Hematopoietic multipotent progenitor cell treated with erythropoietin and hydrocortisone succinate and interleukin-3 and kit ligand, for 6 days (in vitro differentiated cells): ENCODE measurements at regions not wholly inside any gene's neighbourhood (a gene's known extent, or its start where the extent isn't known, plus 50 kb on each side); places are given as distances from the start of the nearest gene placed in this dataset.
A peak's percentile ranks its signal among the peaks of the same experiment; 100 is the strongest.

ENCODE experiments used
- DNase-seq: peaks from one replicate; pipeline ENCODE4 v3.0.0-alpha.2; 2015

DNA sequence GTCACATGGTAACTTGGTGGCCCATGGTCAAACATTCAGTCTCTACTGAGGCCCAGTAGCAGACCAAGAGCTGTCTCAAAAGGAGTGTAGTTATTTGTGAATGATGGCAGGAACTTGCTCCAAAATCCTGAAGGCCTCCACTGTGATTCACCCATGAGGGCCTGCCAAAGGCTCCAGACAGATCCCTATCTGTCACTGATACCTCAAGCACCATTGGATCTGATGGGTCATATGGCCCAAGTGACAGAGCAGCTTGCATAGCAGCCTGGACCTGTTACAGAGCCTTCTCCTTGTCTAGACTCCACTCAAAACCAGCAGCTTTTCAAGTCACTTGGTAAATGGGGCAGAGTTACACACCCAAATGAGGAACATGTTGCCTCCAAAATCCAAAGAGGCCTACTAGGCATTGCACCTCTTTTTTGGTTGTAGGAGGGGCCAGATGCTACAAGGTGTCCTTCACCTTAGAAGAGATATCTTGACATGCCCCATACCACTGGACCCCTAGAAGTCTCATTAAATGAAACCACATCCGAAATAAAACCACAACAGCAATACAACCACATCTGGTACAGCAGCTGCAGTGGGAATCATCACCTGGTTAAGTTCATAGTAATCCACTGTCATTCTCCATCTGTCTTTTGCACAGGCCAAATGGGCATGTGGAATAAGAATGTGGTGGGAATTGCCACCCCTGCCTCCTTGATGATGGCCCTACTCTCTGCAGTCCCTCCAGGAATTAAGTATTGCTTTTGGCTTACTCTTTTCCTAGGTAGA is 150.4 kb upstream of the MAX start:
- no peak for DNase-seq

DNA sequence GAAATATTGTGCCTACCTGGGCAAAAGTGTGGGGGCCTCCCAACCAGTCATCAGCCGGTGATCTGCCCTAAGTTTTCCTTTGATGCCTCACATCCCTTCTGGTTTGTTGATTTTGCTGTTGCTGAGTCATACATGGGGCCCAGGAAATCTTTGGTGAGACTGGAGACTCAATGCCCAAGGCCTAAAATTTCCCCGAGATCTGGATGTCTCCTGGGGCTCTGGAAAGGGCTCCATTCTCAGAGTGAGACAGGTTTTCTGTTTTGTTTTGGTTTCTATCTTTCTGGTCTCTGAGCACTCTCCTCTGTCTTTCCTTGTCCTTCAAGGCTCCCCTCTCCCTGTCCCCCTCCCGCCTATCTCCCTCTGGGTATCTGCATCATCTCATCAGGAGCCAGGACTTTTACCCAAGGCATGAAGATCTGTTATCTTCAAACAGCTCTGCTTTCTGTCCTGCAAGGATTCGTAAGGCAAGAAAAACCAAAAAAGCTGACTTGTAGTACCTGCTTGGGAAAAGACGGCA is 152.8 kb upstream of the MAX start:
- no peak for DNase-seq

DNA sequence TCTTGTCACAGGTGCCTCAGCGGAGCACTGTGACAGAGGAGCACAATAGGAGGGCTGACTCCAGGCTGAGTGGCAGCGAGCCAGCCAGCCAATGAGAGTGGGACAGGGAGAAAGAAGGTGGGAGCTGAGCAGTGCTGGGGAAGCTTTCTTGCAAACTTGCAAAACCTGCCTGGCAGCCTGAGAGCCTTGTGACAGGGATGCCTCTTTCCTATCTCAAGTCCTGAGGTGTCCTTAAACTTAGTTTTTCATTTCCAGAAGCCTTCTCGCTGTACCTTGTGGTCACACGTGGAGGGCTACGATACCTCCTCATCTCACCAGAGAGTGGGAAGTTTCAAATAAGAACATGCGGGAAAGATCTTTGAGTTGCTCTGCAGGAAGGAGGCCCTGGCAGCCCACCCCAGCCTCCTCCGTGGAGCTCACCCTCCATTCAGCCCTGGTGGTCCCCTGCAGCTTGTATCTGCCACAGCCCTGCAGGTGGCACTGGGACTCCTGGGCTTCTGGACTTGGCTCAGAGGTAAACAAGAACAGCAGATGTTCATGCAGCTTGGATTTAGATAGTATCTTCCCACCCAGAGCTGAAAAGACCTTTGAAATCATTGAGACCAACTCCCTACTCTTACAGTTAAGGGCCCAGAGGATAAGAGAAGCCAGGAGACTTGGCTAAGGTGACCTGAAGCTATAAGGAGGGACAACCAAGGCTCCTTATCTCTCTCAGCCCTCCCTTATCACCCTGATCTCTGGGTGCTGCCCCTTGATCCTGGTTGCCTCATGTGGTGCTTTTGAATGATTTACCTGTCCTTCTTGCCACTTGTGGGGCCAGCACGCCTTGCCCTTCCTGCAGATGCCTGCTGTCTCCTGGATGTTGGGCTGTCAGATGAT is 153.5 kb upstream of the MAX start:
- DNase-seq, result no peak

DNA sequence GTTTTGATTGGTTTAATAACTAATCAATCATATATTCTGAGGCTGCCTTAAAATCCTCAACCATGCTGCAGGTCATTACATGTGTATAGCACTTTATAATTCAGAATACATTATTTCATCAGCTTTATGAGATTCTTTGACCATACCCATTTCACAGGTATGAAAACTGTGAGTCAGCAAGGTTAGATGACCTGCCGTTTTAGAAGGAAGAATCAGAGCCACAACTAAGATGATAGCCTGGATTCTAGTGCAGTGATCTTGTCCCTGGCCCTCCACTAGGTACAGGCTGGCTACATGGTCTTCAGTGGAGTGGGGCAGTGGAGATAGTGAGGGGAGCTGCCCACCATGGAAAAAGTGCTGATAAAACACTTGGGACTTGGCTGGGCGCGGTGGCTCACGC is 154.4 kb upstream of the MAX start:
- no peak for DNase-seq

DNA sequence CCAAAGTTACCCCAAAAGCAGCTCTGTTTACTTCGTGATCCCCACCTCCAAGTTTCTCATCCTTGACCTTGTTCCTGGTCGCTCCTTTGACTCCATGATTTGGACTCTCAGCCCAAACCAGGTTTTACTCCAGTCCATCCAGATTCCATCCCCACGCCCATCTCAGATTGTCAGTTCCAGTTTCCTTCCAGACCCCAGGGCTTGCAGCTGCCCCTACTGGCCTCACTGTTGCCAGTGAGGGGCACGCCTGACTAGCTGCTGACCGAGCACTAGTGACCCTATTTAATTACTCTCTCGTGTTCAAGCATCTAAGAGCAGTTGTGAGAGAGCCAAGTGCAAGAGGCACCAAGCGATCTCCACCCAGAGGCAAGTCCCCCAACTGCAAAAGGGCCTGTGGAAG is 155.1 kb upstream of the FUT8 start:
- DNase-seq, result no peak

DNA sequence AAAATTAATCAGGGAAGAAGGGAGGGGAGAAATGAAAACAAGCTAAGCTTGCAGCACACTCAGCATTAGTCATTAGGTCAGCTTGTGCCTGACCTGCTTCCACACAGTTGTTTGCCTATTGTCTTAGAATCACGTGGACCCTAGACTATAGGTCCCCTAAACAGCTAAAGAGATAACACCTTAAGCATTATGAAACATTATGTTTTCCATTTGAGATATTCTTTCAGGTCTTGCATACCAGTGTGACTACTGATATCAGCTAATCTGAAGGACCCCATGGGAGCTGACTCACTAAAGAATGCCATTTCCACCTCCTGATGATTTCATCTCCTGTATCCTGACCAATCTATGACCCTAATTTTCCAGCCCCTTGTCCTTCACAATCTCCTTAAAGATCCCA is 154.1 kb upstream of the FUT8 start:
- DNase-seq, result no peak

GRCh38 chr14:65259000-65259399 is 153.5 kb upstream of the FUT8 start:
- no peak for DNase-seq

- no peak for DNase-seq
Measured at GRCh38 chr14:65260786-65261185, 151.7 kb upstream of the FUT8 start.

- DNase-seq, result no peak
Measured at GRCh38 chr14:65261425-65261920, 151.1 kb upstream of the FUT8 start.

DNA sequence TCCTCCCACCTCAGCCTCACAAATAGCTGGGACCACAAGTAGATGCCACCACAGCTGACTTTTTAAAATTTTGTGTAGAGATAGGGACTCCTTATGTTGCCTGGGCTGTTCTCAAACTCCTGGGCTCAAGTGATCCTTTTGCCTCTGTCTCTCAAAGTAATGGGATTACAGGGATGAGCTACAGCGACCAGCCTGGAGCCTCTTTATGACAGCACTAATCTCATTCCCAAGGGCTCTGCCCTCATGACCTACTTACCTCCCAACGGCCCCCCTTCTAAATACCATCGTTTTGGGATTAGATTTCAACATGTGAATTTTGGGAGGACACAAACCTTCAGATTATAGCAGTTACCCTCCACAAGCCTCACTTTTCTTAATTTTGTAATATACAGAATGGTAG is 150.6 kb upstream of the FUT8 start:
- no peak for DNase-seq

- no peak for DNase-seq
Measured at GRCh38 chr14:65263177-65263788, 149.2 kb upstream of the FUT8 start.

- DNase-seq, result peak; percentile 84
Measured at GRCh38 chr14:65267856-65268255, 144.7 kb upstream of the FUT8 start.

- DNase-seq, result peak; percentile 52
Measured at GRCh38 chr14:65268594-65268993, 143.9 kb upstream of the FUT8 start.

- DNase-seq, result no peak
Measured at GRCh38 chr14:65269732-65270131, 142.8 kb upstream of the FUT8 start.

DNA sequence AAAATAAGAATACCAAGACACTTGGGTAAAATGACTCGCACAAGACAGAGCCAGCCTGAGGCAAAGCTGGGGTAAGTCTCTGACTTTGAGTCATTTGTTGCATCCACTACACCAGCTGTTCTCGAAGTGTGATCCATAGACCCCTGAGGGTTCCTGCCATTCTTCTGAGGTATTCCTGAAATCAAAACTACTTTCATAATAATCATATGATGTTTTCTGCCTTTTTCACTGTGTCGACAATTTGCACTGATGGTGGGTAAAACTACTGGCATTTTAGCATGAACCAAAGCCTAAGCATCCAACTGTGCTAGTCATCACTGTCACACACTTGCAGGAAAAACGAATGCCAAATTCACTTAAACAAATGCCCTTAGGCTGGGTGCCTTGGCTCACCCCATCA is 135.5 kb upstream of the FUT8 start:
- peak; percentile 28 for DNase-seq

GRCh38 chr14:65277580-65278270 is 134.8 kb upstream of the FUT8 start:
- peak; percentile 92 for DNase-seq

- DNase-seq, result no peak
Measured at GRCh38 chr14:65278589-65278988, 133.9 kb upstream of the FUT8 start.

DNA sequence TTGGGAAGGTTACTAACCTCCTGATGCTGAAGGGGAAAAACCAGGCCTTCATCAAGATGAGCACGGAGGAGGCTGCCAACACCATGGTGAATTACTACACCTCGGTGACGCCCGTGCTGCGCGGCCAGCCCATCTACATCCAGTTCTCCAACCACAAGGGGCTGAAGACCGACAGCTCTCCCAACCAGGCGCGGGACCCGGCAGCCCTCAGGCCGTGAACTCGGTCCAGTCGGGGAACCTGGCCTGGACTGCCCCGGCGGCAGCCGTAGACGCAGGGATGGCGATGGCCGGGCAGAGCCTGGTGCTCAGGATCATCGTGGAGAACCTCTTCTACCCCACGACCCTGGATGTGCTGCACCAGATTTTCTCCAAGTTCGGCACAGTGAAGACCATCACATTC is 133.0 kb upstream of the FUT8 start:
- no peak for DNase-seq

DNA sequence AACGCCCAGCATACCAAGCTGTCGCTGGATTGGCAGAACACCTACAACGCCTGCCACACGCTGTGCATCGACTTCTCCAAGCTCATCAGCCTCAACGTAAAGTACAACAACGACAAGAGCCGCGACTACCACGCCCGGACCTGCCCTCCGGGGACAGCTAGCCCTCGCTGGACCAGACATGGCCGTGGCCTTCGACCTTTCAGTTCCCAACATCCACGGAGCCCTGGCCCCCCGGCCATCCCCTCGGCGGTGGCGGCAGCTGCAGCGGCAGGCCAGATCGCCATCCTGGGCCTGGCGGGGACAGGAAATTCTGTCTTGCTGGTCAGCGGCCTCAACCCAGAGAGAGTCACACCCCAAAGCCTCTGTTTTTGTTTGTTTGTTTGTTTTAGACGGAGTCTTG is 132.6 kb upstream of the FUT8 start:
- no peak for DNase-seq

GRCh38 chr14:65280653-65281052 is 131.9 kb upstream of the FUT8 start:
- no peak for DNase-seq

GRCh38 chr14:65281991-65282895 is 130.3 kb upstream of the FUT8 start:
- DNase-seq, result no peak

DNA sequence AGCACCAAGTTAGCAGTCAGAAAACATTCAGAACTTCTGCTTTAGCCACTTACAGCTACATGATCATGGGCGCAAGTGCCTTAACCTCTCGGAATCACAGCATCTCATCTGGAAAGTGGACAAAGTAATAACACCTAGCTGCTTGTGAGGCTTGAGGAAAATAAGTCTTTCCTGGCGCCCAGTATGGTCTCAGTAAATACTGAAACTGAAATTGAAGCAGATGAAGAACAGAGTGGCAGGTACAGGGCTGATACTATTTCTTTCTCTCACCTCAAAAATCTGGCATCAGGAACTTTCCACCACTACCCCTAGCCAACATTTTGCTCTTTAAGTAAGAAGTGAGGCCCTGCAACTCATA is 129.7 kb upstream of the FUT8 start:
- no peak for DNase-seq
